ENCODE measurements at regions not wholly inside any gene's neighbourhood (a gene's known extent, or its start where the extent isn't known, plus 50 kb on each side); places are given as distances from the start of the nearest gene placed in this dataset.

GRCh38 chr13:106405731-106406130, 129.7 kb downstream of the EFNB2 start:
- Histone ChIP-seq H3K27me3 (no peaks in the 10 kb centered on the region), H3K9me3 (no peaks in the 10 kb centered on the region), H3K27ac (no peak overlapping the region), H3K4me3 (no peak overlapping the region), H3K36me3 (no peaks in the 10 kb centered on the region), H3K4me1 (no peaks in the 10 kb centered on the region)
- intact Hi-C loops (cut with DNase I), result no loop called here
- TF ChIP-seq, protein P1, sequence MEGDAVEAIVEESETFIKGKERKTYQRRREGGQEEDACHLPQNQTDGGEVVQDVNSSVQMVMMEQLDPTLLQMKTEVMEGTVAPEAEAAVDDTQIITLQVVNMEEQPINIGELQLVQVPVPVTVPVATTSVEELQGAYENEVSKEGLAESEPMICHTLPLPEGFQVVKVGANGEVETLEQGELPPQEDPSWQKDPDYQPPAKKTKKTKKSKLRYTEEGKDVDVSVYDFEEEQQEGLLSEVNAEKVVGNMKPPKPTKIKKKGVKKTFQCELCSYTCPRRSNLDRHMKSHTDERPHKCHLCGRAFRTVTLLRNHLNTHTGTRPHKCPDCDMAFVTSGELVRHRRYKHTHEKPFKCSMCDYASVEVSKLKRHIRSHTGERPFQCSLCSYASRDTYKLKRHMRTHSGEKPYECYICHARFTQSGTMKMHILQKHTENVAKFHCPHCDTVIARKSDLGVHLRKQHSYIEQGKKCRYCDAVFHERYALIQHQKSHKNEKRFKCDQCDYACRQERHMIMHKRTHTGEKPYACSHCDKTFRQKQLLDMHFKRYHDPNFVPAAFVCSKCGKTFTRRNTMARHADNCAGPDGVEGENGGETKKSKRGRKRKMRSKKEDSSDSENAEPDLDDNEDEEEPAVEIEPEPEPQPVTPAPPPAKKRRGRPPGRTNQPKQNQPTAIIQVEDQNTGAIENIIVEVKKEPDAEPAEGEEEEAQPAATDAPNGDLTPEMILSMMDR (IDR thresholded peaks at IDR 0.05), result no peak
- DNase-seq (ENCODE audit: low spot score in 2 of 2), result no peak

- H3K4me3 ChIP-seq, result no peak overlapping the region
- intact Hi-C loops (cut with DNase I), result no loop called here
- DNase-seq (ENCODE audit: low spot score in 2 of 2), result no peak
- TF ChIP-seq, protein P1 (IDR thresholded peaks at IDR 0.05), result no peak
- no peaks in the 10 kb centered on the region for H3K36me3 ChIP-seq
- H3K27me3 ChIP-seq, result no peaks in the 10 kb centered on the region
- H3K9me3 ChIP-seq, result no peaks in the 10 kb centered on the region
- H3K4me1 ChIP-seq, result no peaks in the 10 kb centered on the region
- H3K27ac ChIP-seq, result no peak overlapping the region
These were observed 132.2 kb downstream of the EFNB2 start for GRCh38 chr13:106403280-106403679.

DNA sequence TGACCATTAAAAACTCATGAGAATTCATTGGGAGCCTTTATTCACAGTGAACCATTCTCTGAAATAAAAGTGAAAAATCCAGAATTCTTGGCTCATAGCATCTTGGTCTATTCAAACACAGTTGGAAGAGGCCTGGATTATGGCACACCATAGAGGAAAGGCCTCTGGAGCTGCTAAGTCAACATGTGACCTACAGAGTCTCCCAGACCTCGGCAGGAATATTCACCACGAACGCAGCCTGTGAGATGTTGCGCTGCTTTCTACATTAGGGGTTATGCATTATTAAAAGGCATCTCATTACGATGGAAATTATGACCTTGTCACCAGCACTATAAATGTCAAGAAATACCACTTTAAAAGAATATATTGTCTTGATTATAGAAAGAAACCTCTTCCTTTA, 132.6 kb downstream of the EFNB2 start:
- no peak for DNase-seq (ENCODE audit: low spot score in 2 of 2)
- intact Hi-C loops (cut with DNase I), result no loop called here
- Histone ChIP-seq H3K9me3 (no peaks in the 10 kb centered on the region), H3K4me1 (no peaks in the 10 kb centered on the region), H3K36me3 (no peaks in the 10 kb centered on the region), H3K4me3 (no peak overlapping the region), H3K27ac (no peak overlapping the region), H3K27me3 (no peaks in the 10 kb centered on the region)
- TF ChIP-seq, protein P1 (IDR thresholded peaks at IDR 0.05), result no peak

DNA sequence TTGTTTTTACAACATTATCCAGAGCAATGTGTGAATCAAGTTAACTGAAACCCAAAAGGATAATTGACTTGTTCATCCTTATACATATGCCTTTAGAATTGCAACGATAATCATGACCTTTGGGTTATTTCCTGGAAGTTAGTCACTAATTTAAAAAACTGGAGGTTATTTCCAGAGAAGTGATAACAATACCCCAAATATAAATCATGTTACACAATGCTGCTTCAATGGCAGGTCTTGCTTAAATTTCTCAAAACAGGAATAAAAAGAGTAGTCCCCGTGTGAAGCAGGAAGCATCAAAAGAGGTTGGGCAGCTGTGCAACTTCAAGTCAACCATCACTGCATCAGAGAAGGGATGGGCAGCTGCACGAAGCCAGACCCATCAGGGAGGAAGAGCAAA, 134.4 kb downstream of the EFNB2 start:
- Histone ChIP-seq H3K27ac (no peak overlapping the region), H3K36me3 (no peaks in the 10 kb centered on the region), H3K4me1 (no peaks in the 10 kb centered on the region), H3K27me3 (no peaks in the 10 kb centered on the region), H3K9me3 (no peaks in the 10 kb centered on the region), H3K4me3 (no peak overlapping the region)
- intact Hi-C loops (cut with DNase I), result no loop called here
- TF ChIP-seq, protein P1 (IDR thresholded peaks at IDR 0.05), result no peak
- no peak for DNase-seq (ENCODE audit: low spot score in 2 of 2)

DNA sequence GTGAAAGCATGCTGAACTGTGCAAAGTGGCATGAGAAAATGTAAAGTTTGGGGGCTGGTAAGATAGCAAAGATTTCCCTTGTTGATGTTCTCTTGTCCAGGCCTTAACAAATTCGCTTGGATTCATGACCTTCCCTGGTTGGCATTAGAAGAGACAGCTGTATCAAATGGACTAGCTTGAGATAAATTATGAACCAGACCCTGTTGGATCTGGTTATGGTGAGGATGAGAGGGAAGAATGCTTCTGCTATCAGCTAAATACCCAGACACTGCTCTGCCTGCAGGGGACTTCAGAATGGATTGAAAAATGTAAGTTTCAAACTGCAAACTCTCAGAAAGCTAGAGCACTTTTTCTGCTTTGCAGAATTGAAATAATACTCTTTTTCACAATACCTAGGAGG, 135.2 kb downstream of the EFNB2 start:
- Histone ChIP-seq H3K27ac (no peak overlapping the region), H3K9me3 (no peaks in the 10 kb centered on the region)
- intact Hi-C loops (cut with DNase I), result no loop called here

DNA sequence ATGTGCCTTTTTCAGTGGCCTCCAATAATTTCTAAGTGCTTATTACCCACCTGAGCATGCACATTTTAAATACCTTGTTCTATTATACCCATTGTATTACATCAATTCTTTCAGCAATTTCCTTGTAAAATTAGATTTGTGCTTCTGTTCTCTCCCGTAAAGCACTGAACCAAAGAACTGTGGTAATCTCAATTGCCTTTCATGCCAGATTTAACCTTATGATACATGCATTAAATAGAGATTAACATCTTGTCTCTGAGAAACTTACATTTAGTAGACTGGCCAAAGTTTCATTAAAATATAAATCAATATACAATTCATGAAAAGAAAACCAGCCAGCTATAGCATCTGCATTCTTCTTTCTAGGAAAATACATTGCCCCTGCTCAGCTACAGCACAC, 137.2 kb downstream of the EFNB2 start:
- no peaks in the 10 kb centered on the region for H3K36me3 ChIP-seq
- intact Hi-C loops (cut with DNase I), result no loop called here
- H3K9me3 ChIP-seq, result no peaks in the 10 kb centered on the region
- TF ChIP-seq, protein P1 (IDR thresholded peaks at IDR 0.05), result no peak
- no peak overlapping the region for H3K4me3 ChIP-seq
- no peak for DNase-seq (ENCODE audit: low spot score in 2 of 2)
- no peak overlapping the region for H3K27ac ChIP-seq
- no peaks in the 10 kb centered on the region for H3K4me1 ChIP-seq
- no peaks in the 10 kb centered on the region for H3K27me3 ChIP-seq

More for the DNA sequence above, 135.2 kb downstream of the EFNB2 start:
- Histone ChIP-seq H3K4me1 (no peaks in the 10 kb centered on the region), H3K4me3 (no peak overlapping the region), H3K27me3 (no peaks in the 10 kb centered on the region), H3K36me3 (no peaks in the 10 kb centered on the region)
- TF ChIP-seq, protein P1 (IDR thresholded peaks at IDR 0.05), result no peak
- no peak for DNase-seq (ENCODE audit: low spot score in 2 of 2)

All from ascending aorta (tissue), 2 donors.